ENCODE measurements at regions not wholly inside any gene's neighbourhood (a gene's known extent, or its start where the extent isn't known, plus 50 kb on each side); places are given as distances from the start of the nearest gene placed in this dataset.

DNA sequence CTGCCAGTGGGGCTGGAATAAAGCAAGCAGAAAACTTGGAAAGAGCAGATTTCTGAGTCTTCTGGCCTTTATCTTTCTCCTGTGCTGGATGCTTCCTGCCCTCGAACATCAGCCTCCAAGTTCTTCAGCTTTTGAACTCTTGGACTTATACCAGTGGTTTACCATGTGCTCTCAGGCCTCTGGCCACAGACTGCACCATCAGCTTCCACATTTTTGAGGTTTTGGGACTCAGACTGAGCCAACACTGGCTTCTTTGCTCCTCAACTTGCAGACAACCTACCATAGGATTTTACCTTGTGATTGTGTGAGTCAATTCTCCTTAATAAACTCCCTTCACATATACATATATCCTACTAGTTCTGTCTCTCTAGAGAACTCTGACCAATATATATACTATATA is 706.6 kb downstream of the NR2F2 start:
- intact Hi-C loops (cut with DNase I) = no loop called here
- 47 to 49% (median 48%) methylated on average over 1 of the region's 1 CpG for WGBS, 3 donors
- no peaks in the 10 kb centered on the region for H3K36me3 ChIP-seq
- H3K27me3 ChIP-seq = no peaks in the 10 kb centered on the region
- no peaks in the 10 kb centered on the region for H3K9me3 ChIP-seq
- H3K27ac ChIP-seq = no peak overlapping the region
- DNase-seq = no peak
- TF ChIP-seq POLR2A (IDR thresholded peaks at IDR 0.05) (no peak), EP300 (IDR thresholded peaks at IDR 0.05) (no peak)
- TF ChIP-seq, protein P1, sequence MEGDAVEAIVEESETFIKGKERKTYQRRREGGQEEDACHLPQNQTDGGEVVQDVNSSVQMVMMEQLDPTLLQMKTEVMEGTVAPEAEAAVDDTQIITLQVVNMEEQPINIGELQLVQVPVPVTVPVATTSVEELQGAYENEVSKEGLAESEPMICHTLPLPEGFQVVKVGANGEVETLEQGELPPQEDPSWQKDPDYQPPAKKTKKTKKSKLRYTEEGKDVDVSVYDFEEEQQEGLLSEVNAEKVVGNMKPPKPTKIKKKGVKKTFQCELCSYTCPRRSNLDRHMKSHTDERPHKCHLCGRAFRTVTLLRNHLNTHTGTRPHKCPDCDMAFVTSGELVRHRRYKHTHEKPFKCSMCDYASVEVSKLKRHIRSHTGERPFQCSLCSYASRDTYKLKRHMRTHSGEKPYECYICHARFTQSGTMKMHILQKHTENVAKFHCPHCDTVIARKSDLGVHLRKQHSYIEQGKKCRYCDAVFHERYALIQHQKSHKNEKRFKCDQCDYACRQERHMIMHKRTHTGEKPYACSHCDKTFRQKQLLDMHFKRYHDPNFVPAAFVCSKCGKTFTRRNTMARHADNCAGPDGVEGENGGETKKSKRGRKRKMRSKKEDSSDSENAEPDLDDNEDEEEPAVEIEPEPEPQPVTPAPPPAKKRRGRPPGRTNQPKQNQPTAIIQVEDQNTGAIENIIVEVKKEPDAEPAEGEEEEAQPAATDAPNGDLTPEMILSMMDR (IDR thresholded peaks at IDR 0.05) = no peak
- H3K4me3 ChIP-seq = no peak overlapping the region
- no peaks in the 10 kb centered on the region for H3K4me1 ChIP-seq (ENCODE audit: insufficient read depth)

DNA sequence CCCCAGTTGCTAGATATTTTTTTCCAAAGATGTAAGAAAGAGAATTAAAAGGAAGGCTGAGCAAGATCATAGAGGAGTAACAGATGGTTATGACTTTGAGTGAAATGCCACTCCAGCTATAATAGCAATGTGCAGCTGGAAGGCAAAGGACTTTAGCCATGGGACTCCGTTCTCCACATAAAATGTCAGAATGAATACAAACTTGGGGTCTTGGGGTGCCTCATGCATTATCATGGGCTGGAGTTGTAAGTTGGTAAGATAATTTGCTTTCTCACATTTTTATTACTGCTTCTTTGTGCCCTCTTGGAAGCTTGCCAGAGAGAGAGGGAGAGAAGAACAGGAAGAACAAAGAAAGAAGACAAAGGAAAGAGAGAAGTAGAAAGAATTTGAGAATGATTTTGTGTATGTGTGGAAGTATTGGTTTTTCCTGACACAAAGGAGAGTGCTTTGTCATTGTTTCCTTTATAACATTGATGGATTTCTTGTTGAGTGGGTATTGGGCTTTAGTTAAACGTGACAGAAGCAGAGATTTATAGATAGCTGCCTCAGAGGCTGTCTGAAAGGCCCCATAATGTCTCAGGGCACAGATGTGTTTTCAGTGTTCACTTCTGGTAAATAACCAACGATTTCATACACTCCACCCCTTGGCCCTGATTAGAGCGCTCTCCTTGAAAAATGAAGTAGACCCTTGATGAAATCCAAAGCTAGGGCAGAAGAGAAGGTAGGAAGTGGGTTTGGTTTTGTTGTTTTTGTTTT is 715.3 kb downstream of the NR2F2 start:
- H3K27ac ChIP-seq = no peak overlapping the region
- no peak for TF ChIP-seq EP300 (IDR thresholded peaks at IDR 0.05)
- TF ChIP-seq POLR2A (IDR thresholded peaks at IDR 0.05) = no peak
- DNase-seq = no peak
- H3K36me3 ChIP-seq = no peaks in the 10 kb centered on the region
- H3K4me3 ChIP-seq = no peak overlapping the region
- no peaks in the 10 kb centered on the region for H3K27me3 ChIP-seq
- no peaks in the 10 kb centered on the region for H3K4me1 ChIP-seq (ENCODE audit: insufficient read depth)
- intact Hi-C loops (cut with DNase I) = no loop called here
- WGBS, 3 donors = 53 to 67% (median 61%) methylated on average over 4 of the region's 4 CpGs
- H3K9me3 ChIP-seq = no peaks in the 10 kb centered on the region

DNA sequence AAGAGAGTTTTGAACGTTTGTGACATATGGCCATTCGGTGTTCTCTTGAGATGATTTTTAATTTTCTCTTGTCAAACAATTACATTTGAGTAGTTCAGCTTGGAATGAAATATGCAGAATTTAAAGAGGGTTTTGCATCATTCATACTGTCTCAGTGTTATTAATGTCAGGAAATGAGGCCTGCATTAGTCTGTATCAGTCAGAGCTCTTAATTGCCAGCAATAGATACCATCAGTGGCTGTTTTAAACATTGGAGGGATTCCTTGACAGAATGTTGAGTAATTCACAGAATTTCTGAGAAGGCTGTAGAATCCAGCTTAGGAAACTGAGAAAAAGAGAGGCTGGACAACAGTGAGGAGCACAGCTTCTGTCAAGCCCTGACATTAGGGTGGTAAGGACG is 722.0 kb downstream of the NR2F2 start:
- Histone ChIP-seq H3K27ac (no peak overlapping the region), H3K4me3 (no peak overlapping the region), H3K36me3 (no peaks in the 10 kb centered on the region), H3K4me1 (ENCODE audit: insufficient read depth) (no peaks in the 10 kb centered on the region), H3K9me3 (no peaks in the 10 kb centered on the region), H3K27me3 (no peaks in the 10 kb centered on the region)
- WGBS, 3 donors = 69 to 78% (median 76%) methylated on average over 3 of the region's 3 CpGs
- intact Hi-C loops (cut with DNase I) = no loop called here
- TF ChIP-seq, protein P1 (IDR thresholded peaks at IDR 0.05) = no peak
- TF ChIP-seq POLR2A (IDR thresholded peaks at IDR 0.05) (no peak), EP300 (IDR thresholded peaks at IDR 0.05) (no peak)
- no peak for DNase-seq

DNA sequence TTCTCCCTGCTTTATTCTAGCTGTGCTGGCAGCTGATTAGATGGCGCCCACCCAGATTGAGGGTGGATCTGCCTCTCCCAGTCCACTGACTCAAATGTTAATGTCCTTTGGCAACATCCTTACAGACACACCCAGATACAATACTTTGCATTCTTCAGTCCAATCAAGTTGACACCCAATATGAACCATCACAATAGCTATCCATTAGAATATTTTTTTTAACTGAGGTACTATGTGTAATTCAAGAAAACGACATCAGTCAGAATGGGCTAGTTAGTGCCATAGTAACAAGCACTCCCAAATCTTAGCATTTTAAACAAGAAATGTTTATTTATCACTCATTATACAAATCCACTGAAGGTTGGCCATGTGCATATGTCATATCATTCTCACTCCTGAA is 723.1 kb downstream of the NR2F2 start:
- no peaks in the 10 kb centered on the region for H3K27me3 ChIP-seq
- H3K36me3 ChIP-seq = no peaks in the 10 kb centered on the region
- no peaks in the 10 kb centered on the region for H3K4me1 ChIP-seq (ENCODE audit: insufficient read depth)
- H3K9me3 ChIP-seq = no peaks in the 10 kb centered on the region
- no peak overlapping the region for H3K4me3 ChIP-seq
- intact Hi-C loops (cut with DNase I) = no loop called here
- no peak overlapping the region for H3K27ac ChIP-seq
- 41 to 70% (median 45%) methylated on average over 2 of the region's 2 CpGs for WGBS, 3 donors
- no peak for DNase-seq
- TF ChIP-seq POLR2A (IDR thresholded peaks at IDR 0.05) (no peak), EP300 (IDR thresholded peaks at IDR 0.05) (no peak)
- TF ChIP-seq, protein P1 (IDR thresholded peaks at IDR 0.05) = no peak

DNA sequence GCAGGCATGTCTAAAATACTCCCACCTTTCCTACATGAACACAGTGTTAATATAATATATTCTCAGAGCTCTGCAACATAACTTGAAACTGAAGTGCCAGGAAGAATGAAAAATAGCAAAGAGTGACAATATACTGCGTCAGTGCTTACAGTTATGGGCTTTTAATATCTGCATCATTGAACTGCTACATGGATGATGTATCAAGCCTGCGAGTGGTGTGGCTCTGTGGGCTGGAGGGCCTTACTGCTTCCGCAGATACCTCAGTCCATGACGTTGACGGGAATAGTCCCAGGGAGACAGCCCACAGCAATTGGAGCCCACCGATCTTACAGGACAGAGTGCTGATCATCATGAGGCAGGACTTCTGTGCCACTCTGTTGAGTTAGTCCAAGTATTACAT is 727.0 kb downstream of the NR2F2 start:
- 90 to 92% (median 90%) methylated on average over 6 of the region's 6 CpGs for WGBS, 3 donors
- Histone ChIP-seq H3K36me3 (no peaks in the 10 kb centered on the region), H3K4me1 (ENCODE audit: insufficient read depth) (no peaks in the 10 kb centered on the region), H3K9me3 (no peaks in the 10 kb centered on the region), H3K4me3 (no peak overlapping the region), H3K27ac (no peak overlapping the region), H3K27me3 (no peaks in the 10 kb centered on the region)
- no peak for DNase-seq
- intact Hi-C loops (cut with DNase I) = no loop called here
- TF ChIP-seq POLR2A (IDR thresholded peaks at IDR 0.05) (no peak), EP300 (IDR thresholded peaks at IDR 0.05) (no peak)
- TF ChIP-seq, protein P1 (IDR thresholded peaks at IDR 0.05) = no peak

Data from ovary (tissue), 7 donors.